SK-N-SH (cell line): ENCODE measurements at regions not wholly inside any gene's neighbourhood (a gene's known extent, or its start where the extent isn't known, plus 50 kb on each side); places are given as distances from the start of the nearest gene placed in this dataset.

ENCODE experiments used
- EP300 ChIP-seq, 2 experiments: IDR thresholded peaks; 2 replicates each; pipeline versions ENCODE4 v1.4.0 to v1.6.1; 2012; ENCODE audit warnings: borderline replicate concordance in 1 of 2, low read depth in 1 of 2, low read length in 1 of 2
- POLR2AphosphoS5 ChIP-seq: IDR thresholded peaks from 2 replicates; pipeline ENCODE4 v1.6.1; 2012; ENCODE audit warnings: low read depth, low read length
- TF ChIP-seq, protein P1 (sequence below): fragments of 200-600 bp; sonication (generic); IDR thresholded peaks from 2 replicates; pipeline ENCODE4 v1.6.1; 2017; ENCODE audit warnings: antibody characterized with exemption, mild to moderate bottlenecking, moderate library complexity

DNA sequence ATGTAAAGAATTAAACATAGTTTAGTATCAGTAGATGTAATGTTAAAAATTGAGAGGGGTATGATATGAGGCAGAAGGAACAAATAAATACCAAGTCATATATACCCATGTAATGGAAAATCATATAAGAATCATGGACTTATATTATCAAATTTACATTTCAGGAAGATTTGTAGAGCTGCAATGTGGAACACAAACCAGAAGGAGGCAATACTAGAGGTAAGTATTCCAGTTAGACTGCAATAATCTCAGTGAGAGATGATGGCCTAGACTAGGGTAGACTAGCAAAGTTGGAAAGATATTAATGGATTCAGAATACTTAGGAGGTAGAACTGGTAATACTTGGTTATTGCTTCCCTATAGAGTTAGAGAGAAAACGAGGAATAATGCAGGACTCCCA lies 603.0 kb upstream of the KLHL4 start:
- TF ChIP-seq, protein P1, sequence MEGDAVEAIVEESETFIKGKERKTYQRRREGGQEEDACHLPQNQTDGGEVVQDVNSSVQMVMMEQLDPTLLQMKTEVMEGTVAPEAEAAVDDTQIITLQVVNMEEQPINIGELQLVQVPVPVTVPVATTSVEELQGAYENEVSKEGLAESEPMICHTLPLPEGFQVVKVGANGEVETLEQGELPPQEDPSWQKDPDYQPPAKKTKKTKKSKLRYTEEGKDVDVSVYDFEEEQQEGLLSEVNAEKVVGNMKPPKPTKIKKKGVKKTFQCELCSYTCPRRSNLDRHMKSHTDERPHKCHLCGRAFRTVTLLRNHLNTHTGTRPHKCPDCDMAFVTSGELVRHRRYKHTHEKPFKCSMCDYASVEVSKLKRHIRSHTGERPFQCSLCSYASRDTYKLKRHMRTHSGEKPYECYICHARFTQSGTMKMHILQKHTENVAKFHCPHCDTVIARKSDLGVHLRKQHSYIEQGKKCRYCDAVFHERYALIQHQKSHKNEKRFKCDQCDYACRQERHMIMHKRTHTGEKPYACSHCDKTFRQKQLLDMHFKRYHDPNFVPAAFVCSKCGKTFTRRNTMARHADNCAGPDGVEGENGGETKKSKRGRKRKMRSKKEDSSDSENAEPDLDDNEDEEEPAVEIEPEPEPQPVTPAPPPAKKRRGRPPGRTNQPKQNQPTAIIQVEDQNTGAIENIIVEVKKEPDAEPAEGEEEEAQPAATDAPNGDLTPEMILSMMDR, result no peak
- TF ChIP-seq EP300 (IDR thresholded peaks at IDR 0.05; ENCODE audit: borderline replicate concordance in 1 of 2, low read depth in 1 of 2, low read length in 1 of 2) (no peak), POLR2AphosphoS5 (no peak)
